Aorta (tissue), 5 donors: ENCODE measurements at regions not wholly inside any gene's neighbourhood (a gene's known extent, or its start where the extent isn't known, plus 50 kb on each side); places are given as distances from the start of the nearest gene placed in this dataset.

ENCODE experiments used
- ATAC-seq: fragments of 200-7000 bp; cut with Tn5 transposase; one replicate; pipeline ENCODE4 v1.9.1; 2022; ENCODE audit warnings: moderate library complexity; ENCODE audit not compliant: low FRiP score
- DNase-seq, 2 donors: peaks; one replicate each; pipeline ENCODE4 v3.0.0-alpha.2; 2020
- H3K27ac ChIP-seq, 2 donors: one replicate each; pipeline ENCODE4 v1.5.1; 2013; ENCODE audit warnings: low read length in 2 of 2, mild to moderate bottlenecking in 2 of 2, moderate library complexity in 2 of 2, control low read depth in 1 of 2, inconsistent platforms in 1 of 2, low read depth in 1 of 2
- H3K27me3 ChIP-seq, 2 donors: one replicate each; pipeline ENCODE4 v1.6.1; 2013; ENCODE audit warnings: control low read depth in 1 of 2, low read length in 1 of 2, mild to moderate bottlenecking in 1 of 2, moderate library complexity in 1 of 2; ENCODE audit not compliant: insufficient read depth in 2 of 2, control insufficient read depth in 1 of 2
- H3K36me3 ChIP-seq, 2 donors: one replicate each; pipeline ENCODE4 v1.6.1; 2013; ENCODE audit warnings: control low read depth in 1 of 2, low read length in 1 of 2, mild to moderate bottlenecking in 1 of 2; ENCODE audit not compliant: insufficient read depth in 2 of 2, control insufficient read depth in 1 of 2
- H3K4me1 ChIP-seq, 2 donors: one replicate each; pipeline ENCODE4 v1.6.1; 2013; ENCODE audit warnings: low read length in 2 of 2, control low read depth in 1 of 2, mild to moderate bottlenecking in 1 of 2, moderate library complexity in 1 of 2; ENCODE audit not compliant: insufficient read depth in 2 of 2, control insufficient read depth in 1 of 2
- H3K4me3 ChIP-seq, 2 donors: one replicate each; pipeline ENCODE4 v1.5.1; 2013; ENCODE audit warnings: low read length in 2 of 2, control low read depth in 1 of 2, mild to moderate bottlenecking in 1 of 2
- H3K9me3 ChIP-seq: one replicate; pipeline ENCODE4 v1.6.1; 2013; ENCODE audit warnings: mild to moderate bottlenecking, low read length; ENCODE audit not compliant: control insufficient read depth
- WGBS, 2 donors: extraction: QIAGEN DNeasy Blood & Tissue Kit; methylation state at CpG; one replicate each; pipeline ENCODE4 v1.1.7; 2013; 5-methylcytosine and 5-hydroxymethylcytosine counted together
- intact Hi-C, 2 donors: fragments of 100-400 bp; cut with DNase I; formaldehyde crosslinking; loops; one replicate each; pipeline versions ENCODE4 v1.14.2 to v1.15.0; 2022
- donor health status: healthy with polysubstance abuse.
- donor health status: Bipolar disorder and iron deficiency.
- donor health status: DM: no; HTN: no; CAD: no.
- donor health status: DM: no; HTN: no; CAD: no.
- donor health status: DM: yes; HTN: yes; CAD: no.

DNA sequence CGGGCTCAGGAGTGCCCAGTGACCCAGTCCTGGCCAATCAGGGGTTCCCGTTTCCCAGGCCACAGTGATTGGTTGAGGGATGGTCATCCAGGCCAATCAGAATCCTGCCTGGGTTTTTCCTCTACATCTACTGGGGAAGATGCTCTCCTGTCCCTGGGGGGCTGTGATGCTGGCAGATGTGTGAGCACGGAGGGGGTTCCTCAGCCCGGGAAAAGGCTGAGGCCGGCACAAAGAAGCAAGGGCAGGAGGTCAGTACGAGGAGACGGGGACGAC is 171.2 kb downstream of the CTTN start:
- WGBS, 2 donors, result 82 to 89% methylated on average over 8 of the region's 8 CpGs
- ATAC-seq, result no peak
- intact Hi-C loops, result no loop called here
- no peaks in the 10 kb centered on the region for H3K9me3 ChIP-seq
- no peak overlapping the region for H3K27ac ChIP-seq
- no peak overlapping the region for H3K4me3 ChIP-seq
- no peaks in the 10 kb centered on the region for H3K4me1 ChIP-seq
- peak in 1 of 2 donors; percentile 28 for DNase-seq
- no peaks in the 10 kb centered on the region for H3K36me3 ChIP-seq
- H3K27me3 ChIP-seq, result no peaks in the 10 kb centered on the region

DNA sequence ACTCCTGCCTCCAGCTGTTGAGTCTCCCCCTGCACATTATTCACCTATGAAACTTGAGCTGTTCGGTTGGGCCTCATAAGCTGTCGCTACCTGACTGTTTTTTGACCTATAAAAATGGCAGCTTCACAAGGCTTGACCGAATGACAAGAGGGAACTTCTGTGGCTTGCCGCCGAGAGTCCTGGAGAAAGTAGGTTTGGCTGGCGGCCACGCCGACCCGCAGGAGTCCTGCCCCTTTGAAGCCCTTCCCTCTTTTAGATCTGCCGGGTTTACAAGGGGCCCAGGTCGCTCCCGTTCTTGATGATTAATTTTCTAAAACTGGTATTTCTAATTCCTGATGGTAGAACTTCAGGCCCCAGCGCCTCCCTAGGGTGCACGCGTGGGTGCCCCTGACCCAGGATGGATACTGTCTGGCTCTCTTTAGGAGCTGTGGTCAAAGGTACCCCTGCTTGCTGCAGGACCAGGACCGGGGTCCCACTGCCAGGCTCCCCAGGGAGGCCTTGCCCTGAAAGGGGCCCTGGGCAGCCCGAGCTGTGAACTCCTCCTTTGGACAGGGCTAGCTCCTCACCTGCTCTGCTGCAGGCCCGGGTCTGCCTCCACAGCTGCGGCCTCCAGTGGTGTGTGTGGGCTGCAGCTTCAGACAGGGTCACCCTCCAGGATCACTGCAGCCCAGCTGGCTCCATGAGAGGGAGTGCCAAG is 171.8 kb downstream of the CTTN start:
- ATAC-seq (no peak), DNase-seq (peak; percentile 24 to 56)
- Histone ChIP-seq H3K36me3 (no peaks in the 10 kb centered on the region), H3K4me1 (no peaks in the 10 kb centered on the region), H3K27ac (no peak overlapping the region), H3K4me3 (no peak overlapping the region), H3K27me3 (no peaks in the 10 kb centered on the region), H3K9me3 (no peaks in the 10 kb centered on the region)
- intact Hi-C loops, result no loop called here
- WGBS, 2 donors, result 88 to 89% methylated on average over 19 of the region's 19 CpGs

DNA sequence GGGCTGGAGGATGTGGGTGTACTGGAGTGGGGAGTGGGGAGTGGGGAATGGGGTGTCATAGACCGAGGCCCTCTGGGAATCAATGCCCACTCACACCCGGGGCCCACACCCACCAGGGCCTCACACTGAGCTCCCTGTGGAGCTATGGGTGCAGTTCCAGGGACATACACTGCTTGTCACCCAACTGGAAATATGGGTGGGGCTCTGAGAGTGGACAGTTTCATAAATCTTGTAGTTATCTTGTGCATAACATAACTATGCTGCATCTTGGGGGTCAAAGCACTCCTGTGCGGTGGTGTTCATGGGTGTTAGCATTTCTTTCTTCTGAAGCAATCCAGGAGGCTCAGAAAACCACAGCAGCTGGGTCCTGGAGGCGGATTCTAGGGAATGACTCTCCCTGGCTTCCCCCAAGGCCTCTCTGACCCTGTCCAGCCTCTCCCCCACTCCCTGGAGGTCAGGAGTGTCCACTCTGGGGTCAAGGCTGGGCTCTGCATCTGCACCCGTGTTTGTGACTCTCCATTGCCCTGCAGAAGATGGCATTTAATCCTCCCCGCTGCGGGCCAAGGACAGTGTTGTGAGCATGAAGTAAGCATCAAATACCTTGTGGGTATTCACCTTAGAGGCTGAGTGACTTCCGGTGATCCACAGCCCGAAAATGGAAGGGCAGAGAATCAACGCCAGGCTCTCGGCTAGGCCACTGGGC is 172.5 kb downstream of the CTTN start:
- no peak for ATAC-seq
- 80 to 85% methylated on average over 11 of the region's 11 CpGs for WGBS, 2 donors

DNA sequence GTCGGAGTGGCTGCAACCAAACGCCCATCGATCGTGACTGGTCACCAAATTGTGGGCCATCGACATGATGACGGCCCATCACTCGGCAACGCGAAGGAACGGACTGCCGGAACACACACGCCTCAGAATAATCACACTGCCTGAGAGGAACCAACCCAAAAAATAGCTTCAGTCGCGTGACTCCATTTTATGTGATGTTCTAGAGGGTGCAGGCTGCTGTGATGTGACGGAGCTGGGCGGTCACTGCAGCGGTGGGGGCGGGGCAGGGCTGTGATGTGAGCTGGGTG is 174.6 kb downstream of the CTTN start:
- intact Hi-C loops, result no loop called here

More for the DNA sequence above, 172.5 kb downstream of the CTTN start:
- intact Hi-C loops, result no loop called here
- Histone ChIP-seq H3K36me3 (no peaks in the 10 kb centered on the region), H3K4me1 (no peaks in the 10 kb centered on the region), H3K9me3 (no peaks in the 10 kb centered on the region), H3K27ac (no peak overlapping the region), H3K27me3 (no peaks in the 10 kb centered on the region), H3K4me3 (no peak overlapping the region)
- peak; percentile 21 to 38 for DNase-seq

DNA sequence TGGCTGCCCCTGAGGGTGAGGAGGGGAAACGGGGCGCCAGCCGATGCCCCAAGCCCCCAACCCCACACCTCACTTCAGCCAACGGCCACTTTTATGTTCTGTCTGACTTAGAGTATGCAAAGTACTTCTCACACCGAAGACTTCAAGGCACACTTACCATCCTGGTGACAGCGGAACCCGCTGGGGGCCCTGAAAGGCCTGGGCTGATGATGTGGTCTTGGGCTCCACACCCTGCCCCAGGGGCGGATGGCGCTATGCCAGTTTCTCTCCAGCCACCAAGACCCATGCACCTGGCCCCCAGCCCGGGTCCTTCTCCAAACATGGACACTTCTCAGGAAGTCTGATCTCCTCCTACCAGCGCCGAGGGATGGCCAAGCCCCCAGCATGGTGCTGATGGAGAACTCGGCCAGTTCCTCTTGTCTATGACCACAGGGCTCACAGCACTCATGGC is 175.4 kb downstream of the CTTN start:
- no peaks in the 10 kb centered on the region for H3K9me3 ChIP-seq
- no peak overlapping the region for H3K27ac ChIP-seq
- WGBS, 2 donors, result 79 to 83% methylated on average over 13 of the region's 13 CpGs
- H3K27me3 ChIP-seq, result no peaks in the 10 kb centered on the region
- no peak overlapping the region for H3K4me3 ChIP-seq
- DNase-seq (peak; percentile 40 to 61), ATAC-seq (no peak)
- intact Hi-C loops, result no loop called here
- no peaks in the 10 kb centered on the region for H3K4me1 ChIP-seq
- no peaks in the 10 kb centered on the region for H3K36me3 ChIP-seq

More for the DNA sequence above, 174.6 kb downstream of the CTTN start:
- no peak for ATAC-seq
- no peaks in the 10 kb centered on the region for H3K9me3 ChIP-seq
- no peak overlapping the region for H3K4me3 ChIP-seq
- no peaks in the 10 kb centered on the region for H3K4me1 ChIP-seq
- WGBS, 2 donors, result 92 to 95% methylated on average over 18 of the region's 18 CpGs
- H3K36me3 ChIP-seq, result no peaks in the 10 kb centered on the region
- H3K27ac ChIP-seq, result no peak overlapping the region
- peak; percentile 15 to 39 for DNase-seq
- no peaks in the 10 kb centered on the region for H3K27me3 ChIP-seq

DNA sequence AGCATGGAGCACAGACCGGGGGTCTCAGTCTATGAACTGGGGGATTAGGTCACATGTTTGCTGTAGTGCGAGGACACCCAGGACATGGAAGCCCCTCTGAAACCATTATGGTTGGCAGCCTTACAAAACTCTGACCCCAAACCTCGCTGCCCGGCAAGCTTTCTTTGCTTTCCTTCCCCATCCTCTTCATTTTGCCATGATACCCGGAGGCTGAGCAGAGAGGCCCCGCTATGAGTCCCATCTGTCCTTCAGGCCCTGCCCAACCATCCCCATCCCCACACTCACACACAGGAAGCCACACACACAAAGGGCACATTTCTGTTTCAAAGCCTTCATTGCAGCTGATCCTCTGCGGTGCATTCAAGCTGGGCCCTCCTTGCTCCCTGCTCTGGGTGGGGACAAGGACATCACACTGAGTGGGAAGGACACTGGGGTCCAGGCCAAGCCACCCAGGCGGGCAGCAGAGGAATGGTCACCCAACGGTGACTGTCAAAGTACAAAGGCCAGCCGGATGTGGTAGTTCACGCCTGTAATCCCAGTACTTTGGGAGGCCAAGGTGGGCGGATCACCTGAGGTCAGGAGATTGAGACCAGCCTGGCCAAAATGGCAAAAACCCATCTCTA is 176.5 kb downstream of the CTTN start:
- intact Hi-C loops, result no loop called here
- ATAC-seq, result no peak

DNA sequence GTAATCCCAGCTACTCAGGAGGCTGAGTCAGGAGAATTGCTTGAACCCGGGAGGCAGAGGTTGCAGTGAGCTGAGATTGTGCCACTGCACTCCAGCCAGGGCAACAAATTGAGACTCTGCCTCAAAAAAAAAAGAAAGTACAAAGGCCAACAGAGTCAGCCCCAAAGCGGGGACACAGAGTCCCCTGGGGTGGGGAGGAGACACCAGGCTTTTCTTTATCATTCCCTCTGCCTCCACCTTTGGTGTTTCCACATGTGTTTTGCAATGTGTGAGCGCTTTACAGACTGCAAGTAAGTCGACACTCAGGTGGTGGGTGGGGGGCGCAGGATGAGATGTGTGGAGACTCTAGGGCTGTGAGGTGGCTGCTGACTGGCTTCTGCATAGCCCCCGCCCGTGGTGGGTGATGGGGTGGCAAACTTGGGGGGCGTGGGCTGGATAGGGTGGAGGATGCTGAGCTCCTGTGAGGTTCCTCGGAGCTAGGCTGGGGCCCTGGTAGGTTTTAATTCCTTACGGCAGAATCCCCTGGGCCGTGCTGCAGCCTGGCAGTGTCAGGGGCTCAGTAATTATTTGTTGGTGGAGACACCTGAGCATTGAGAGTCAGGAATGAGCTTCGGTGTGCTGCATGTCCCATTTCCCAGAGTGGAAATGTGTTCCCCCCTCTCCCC is 177.2 kb downstream of the CTTN start:
- WGBS, 2 donors, result 75 to 78% methylated on average over 12 of the region's 12 CpGs
- ATAC-seq (no peak), DNase-seq (peak in 1 of 2 donors; percentile 61)
- Histone ChIP-seq H3K4me3 (no peak overlapping the region), H3K9me3 (no peaks in the 10 kb centered on the region), H3K4me1 (no peaks in the 10 kb centered on the region), H3K27me3 (no peaks in the 10 kb centered on the region), H3K27ac (no peak overlapping the region), H3K36me3 (no peaks in the 10 kb centered on the region)
- intact Hi-C loops, result no loop called here

More for the DNA sequence above, 176.5 kb downstream of the CTTN start:
- Histone ChIP-seq H3K27me3 (no peaks in the 10 kb centered on the region), H3K9me3 (no peaks in the 10 kb centered on the region), H3K36me3 (no peaks in the 10 kb centered on the region), H3K4me1 (no peaks in the 10 kb centered on the region), H3K27ac (no peak overlapping the region), H3K4me3 (no peak overlapping the region)
- 78 to 82% methylated on average over 12 of the region's 12 CpGs for WGBS, 2 donors
- no peak for DNase-seq

DNA sequence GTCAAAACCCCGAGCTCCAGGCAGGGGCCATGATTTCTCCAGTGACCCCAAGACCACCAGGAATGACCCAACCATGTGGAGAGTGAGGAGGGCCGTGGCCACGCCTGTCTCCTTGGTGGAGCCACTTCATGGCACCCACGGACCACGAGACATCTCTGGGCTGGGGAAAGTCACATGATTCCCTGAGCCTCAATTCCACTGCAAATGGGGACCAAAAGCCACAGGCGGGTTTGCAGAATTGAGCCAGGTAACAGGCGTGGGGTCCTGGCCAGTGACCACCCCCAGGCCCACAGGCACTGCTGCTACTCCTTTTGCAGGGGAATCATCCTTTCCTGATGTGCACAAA is 178.9 kb downstream of the CTTN start:
- no peaks in the 10 kb centered on the region for H3K36me3 ChIP-seq
- H3K4me3 ChIP-seq, result no peak overlapping the region
- no peak for DNase-seq
- H3K27me3 ChIP-seq, result no peaks in the 10 kb centered on the region
- no peaks in the 10 kb centered on the region for H3K9me3 ChIP-seq
- no peaks in the 10 kb centered on the region for H3K4me1 ChIP-seq
- intact Hi-C loops, result no loop called here
- no peak overlapping the region for H3K27ac ChIP-seq
- WGBS, 2 donors, result 75 to 80% methylated on average over 7 of the region's 7 CpGs
- no peak for ATAC-seq
